HEK293 (cell line): ENCODE measurements at regions not wholly inside any gene's neighbourhood (a gene's known extent, or its start where the extent isn't known, plus 50 kb on each side); places are given as distances from the start of the nearest gene placed in this dataset.

ENCODE experiments used
- IKZF3 ChIP-seq: fragments of 450-650 bp; IDR thresholded peaks from 2 replicates; pipeline ENCODE4 v1.5.0; 2018; ENCODE audit warnings: missing biosample characterization, mild to moderate bottlenecking, missing genetic modification characterization, moderate library complexity
- ZBTB1 ChIP-seq: fragments of 450-650 bp; formaldehyde crosslinking; IDR thresholded peaks from 2 replicates; pipeline ENCODE4 v1.5.1; 2016; ENCODE audit warnings: missing biosample characterization, missing genetic modification characterization
- ZBTB21 ChIP-seq: fragments of 450-650 bp; formaldehyde crosslinking; IDR thresholded peaks from 2 replicates; pipeline ENCODE4 v1.5.1; 2017; ENCODE audit warnings: missing biosample characterization, missing genetic modification characterization
- ZFP69B ChIP-seq: fragments of 450-650 bp; formaldehyde crosslinking; IDR thresholded peaks from 2 replicates; pipeline ENCODE4 v1.5.1; 2016; ENCODE audit warnings: missing biosample characterization, missing genetic modification characterization
- ZNF514 ChIP-seq: fragments of 450-650 bp; formaldehyde crosslinking; IDR thresholded peaks from 2 replicates; pipeline ENCODE4 v1.5.1; 2016; ENCODE audit warnings: missing biosample characterization, missing genetic modification characterization
- ZNF560 ChIP-seq: fragments of 450-650 bp; formaldehyde crosslinking; IDR thresholded peaks from 2 replicates; pipeline ENCODE4 v1.5.1; 2017; ENCODE audit warnings: missing biosample characterization, missing genetic modification characterization, borderline replicate concordance
- ZNF670 ChIP-seq: fragments of 450-650 bp; formaldehyde crosslinking; IDR thresholded peaks from 2 replicates; pipeline ENCODE4 v1.5.1; 2016; ENCODE audit warnings: missing biosample characterization, missing genetic modification characterization, low read depth
- TF ChIP-seq, protein P1 (sequence below): fragments of 450-650 bp; formaldehyde crosslinking; IDR thresholded peaks from 2 replicates; pipeline ENCODE4 v1.5.1; 2016; ENCODE audit warnings: missing biosample characterization, missing genetic modification characterization
- TF ChIP-seq, protein P2 (sequence below): fragments of 450-650 bp; formaldehyde crosslinking; IDR thresholded peaks from 2 replicates; pipeline ENCODE4 v1.5.1; 2016; ENCODE audit warnings: missing biosample characterization, missing genetic modification characterization, low read depth

DNA sequence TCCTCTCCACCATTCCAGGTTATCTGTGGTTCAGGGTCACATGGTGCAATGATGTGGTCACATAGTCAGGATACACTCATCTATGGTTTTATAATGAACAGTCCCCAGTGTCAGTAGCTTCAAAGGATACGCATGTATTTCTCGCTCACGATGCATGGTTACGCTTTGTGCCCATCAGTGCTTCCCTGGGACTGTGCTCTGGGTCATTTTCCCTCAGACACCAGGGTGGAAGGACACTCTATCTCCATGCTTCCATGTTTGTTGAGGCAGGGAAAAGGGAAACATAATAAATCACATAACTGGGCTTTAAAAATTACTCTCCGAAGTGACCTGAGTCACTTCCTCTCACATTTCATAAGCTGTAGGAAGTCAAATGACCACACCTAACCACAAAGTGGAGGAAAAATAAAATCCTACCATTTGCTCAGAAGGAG is 394.8 kb upstream of the NOX3 start:
- no peak for TF ChIP-seq ZBTB21 (tag by site-specific recombination)
- TF ChIP-seq, protein P1, sequence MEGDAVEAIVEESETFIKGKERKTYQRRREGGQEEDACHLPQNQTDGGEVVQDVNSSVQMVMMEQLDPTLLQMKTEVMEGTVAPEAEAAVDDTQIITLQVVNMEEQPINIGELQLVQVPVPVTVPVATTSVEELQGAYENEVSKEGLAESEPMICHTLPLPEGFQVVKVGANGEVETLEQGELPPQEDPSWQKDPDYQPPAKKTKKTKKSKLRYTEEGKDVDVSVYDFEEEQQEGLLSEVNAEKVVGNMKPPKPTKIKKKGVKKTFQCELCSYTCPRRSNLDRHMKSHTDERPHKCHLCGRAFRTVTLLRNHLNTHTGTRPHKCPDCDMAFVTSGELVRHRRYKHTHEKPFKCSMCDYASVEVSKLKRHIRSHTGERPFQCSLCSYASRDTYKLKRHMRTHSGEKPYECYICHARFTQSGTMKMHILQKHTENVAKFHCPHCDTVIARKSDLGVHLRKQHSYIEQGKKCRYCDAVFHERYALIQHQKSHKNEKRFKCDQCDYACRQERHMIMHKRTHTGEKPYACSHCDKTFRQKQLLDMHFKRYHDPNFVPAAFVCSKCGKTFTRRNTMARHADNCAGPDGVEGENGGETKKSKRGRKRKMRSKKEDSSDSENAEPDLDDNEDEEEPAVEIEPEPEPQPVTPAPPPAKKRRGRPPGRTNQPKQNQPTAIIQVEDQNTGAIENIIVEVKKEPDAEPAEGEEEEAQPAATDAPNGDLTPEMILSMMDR (tag by site-specific recombination) = no peak
- no peak for TF ChIP-seq ZBTB1 (tag by site-specific recombination)
- TF ChIP-seq IKZF3 (tag by site-specific recombination) = no peak
- TF ChIP-seq ZFP69B = no peak
- TF ChIP-seq ZNF670 (tag by site-specific recombination) = no peak
- TF ChIP-seq, protein P2, sequence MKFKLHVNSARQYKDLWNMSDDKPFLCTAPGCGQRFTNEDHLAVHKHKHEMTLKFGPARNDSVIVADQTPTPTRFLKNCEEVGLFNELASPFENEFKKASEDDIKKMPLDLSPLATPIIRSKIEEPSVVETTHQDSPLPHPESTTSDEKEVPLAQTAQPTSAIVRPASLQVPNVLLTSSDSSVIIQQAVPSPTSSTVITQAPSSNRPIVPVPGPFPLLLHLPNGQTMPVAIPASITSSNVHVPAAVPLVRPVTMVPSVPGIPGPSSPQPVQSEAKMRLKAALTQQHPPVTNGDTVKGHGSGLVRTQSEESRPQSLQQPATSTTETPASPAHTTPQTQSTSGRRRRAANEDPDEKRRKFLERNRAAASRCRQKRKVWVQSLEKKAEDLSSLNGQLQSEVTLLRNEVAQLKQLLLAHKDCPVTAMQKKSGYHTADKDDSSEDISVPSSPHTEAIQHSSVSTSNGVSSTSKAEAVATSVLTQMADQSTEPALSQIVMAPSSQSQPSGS (tag by site-specific recombination) = no peak
- TF ChIP-seq ZNF560 (tag by site-specific recombination) = no peak
- TF ChIP-seq ZNF514 (tag by site-specific recombination) = no peak
